ENCODE measurements at regions not wholly inside any gene's neighbourhood (a gene's known extent, or its start where the extent isn't known, plus 50 kb on each side); places are given as distances from the start of the nearest gene placed in this dataset.
A peak's percentile ranks its signal among the peaks of the same experiment; 100 is the strongest.

- intact Hi-C loops (cut with DNase I) = no loop called here
- no peaks in the 10 kb centered on the region for H3K36me3 ChIP-seq
- H3K4me3 ChIP-seq = no peak overlapping the region
- H3K27me3 ChIP-seq = no peaks in the 10 kb centered on the region
- no peak for TF ChIP-seq POLR2A (IDR thresholded peaks at IDR 0.05)
- TF ChIP-seq, protein P1, sequence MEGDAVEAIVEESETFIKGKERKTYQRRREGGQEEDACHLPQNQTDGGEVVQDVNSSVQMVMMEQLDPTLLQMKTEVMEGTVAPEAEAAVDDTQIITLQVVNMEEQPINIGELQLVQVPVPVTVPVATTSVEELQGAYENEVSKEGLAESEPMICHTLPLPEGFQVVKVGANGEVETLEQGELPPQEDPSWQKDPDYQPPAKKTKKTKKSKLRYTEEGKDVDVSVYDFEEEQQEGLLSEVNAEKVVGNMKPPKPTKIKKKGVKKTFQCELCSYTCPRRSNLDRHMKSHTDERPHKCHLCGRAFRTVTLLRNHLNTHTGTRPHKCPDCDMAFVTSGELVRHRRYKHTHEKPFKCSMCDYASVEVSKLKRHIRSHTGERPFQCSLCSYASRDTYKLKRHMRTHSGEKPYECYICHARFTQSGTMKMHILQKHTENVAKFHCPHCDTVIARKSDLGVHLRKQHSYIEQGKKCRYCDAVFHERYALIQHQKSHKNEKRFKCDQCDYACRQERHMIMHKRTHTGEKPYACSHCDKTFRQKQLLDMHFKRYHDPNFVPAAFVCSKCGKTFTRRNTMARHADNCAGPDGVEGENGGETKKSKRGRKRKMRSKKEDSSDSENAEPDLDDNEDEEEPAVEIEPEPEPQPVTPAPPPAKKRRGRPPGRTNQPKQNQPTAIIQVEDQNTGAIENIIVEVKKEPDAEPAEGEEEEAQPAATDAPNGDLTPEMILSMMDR (IDR thresholded peaks at IDR 0.05) = no peak
- 71 to 77% (median 75%) methylated on average over 5 of the region's 5 CpGs for WGBS, 4 donors
- DNase-seq = no peak
- no peak overlapping the region for H3K27ac ChIP-seq
- H3K9me3 ChIP-seq = no peaks in the 10 kb centered on the region
- peaks cover 0 to 16% (median 0%) of the 10 kb centered on the region in 12 donors for H3K4me1 ChIP-seq
- no peak for ATAC-seq
These were observed 180.6 kb upstream of the AGR3 start for GRCh38 chr7:17062151-17063044.

GRCh38 chr7:17063045-17063383, 181.2 kb upstream of the AGR3 start:
- no peaks in the 10 kb centered on the region for H3K27me3 ChIP-seq
- no peaks in the 10 kb centered on the region for H3K36me3 ChIP-seq
- no peak overlapping the region for H3K27ac ChIP-seq
- H3K9me3 ChIP-seq = no peaks in the 10 kb centered on the region
- H3K4me1 ChIP-seq = peaks cover 0 to 14% (median 0%) of the 10 kb centered on the region in 12 donors
- no peak for DNase-seq
- H3K4me3 ChIP-seq = no peak overlapping the region
- intact Hi-C loops (cut with DNase I) = no loop called here
- no peak for TF ChIP-seq POLR2A (IDR thresholded peaks at IDR 0.05)
- TF ChIP-seq, protein P1 (IDR thresholded peaks at IDR 0.05) = peak in 4 of 12 donors; percentile 16 to 36 (median 22)
- no peak for ATAC-seq

GRCh38 chr7:17067691-17068090, 185.9 kb upstream of the AGR3 start:
- H3K27ac ChIP-seq = no peak overlapping the region
- H3K4me1 ChIP-seq = peaks cover 0 to 13% (median 0%) of the 10 kb centered on the region in 12 donors
- WGBS, 4 donors = 74 to 89% (median 85%) methylated on average over 1 of the region's 1 CpG
- no peak for DNase-seq
- no peaks in the 10 kb centered on the region for H3K9me3 ChIP-seq
- no peak overlapping the region for H3K4me3 ChIP-seq
- no peaks in the 10 kb centered on the region for H3K27me3 ChIP-seq
- TF ChIP-seq, protein P1 (IDR thresholded peaks at IDR 0.05) = no peak
- no peak for TF ChIP-seq POLR2A (IDR thresholded peaks at IDR 0.05)
- ATAC-seq = no peak
- intact Hi-C loops (cut with DNase I) = no loop called here
- H3K36me3 ChIP-seq = no peaks in the 10 kb centered on the region

DNA sequence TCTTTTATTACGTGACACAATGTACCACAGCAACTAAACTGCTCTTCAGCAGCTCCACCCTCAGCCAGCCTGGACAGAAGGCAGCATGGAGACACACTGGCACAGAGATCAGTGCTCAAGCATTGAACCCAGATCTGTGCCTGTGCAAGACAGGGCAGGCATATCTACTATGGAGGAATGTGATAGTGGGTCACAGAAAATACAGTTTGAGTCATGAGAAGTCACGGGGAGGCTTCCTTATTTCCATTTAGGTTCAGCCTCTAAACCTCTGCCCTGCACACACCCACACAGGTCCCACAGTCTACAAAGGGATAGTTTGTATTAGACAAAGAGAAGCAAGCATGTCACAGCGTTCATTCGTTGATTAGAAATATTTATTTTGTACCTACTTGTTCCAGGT, 187.4 kb upstream of the AGR3 start:
- no peak for ATAC-seq

More for the DNA sequence above, 187.4 kb upstream of the AGR3 start:
- no peaks in the 10 kb centered on the region for H3K9me3 ChIP-seq
- H3K4me3 ChIP-seq = no peak overlapping the region
- H3K27me3 ChIP-seq = no peaks in the 10 kb centered on the region
- no peak overlapping the region for H3K27ac ChIP-seq
- no peaks in the 10 kb centered on the region for H3K36me3 ChIP-seq
- TF ChIP-seq, protein P1 (IDR thresholded peaks at IDR 0.05) = no peak
- TF ChIP-seq POLR2A (IDR thresholded peaks at IDR 0.05) = no peak
- H3K4me1 ChIP-seq = peaks cover 0 to 13% (median 0%) of the 10 kb centered on the region in 12 donors
- intact Hi-C loops (cut with DNase I) = no loop called here
- 86 to 94% (median 91%) methylated on average over 4 of the region's 4 CpGs for WGBS, 4 donors
- DNase-seq = no peak
